Panc1 (cell line): ENCODE measurements at regions not wholly inside any gene's neighbourhood (a gene's known extent, or its start where the extent isn't known, plus 50 kb on each side); places are given as distances from the start of the nearest gene placed in this dataset.

Experiments
- ATAC-seq: fragments of 200-7000 bp; cut with Tn5 transposase; 2 replicates; pipeline ENCODE4 v1.9.1; 2020; ENCODE audit warnings: mild to moderate bottlenecking, moderate library complexity
- BruUV-seq: library from RNA; stranded (reverse); fragments of 400-500 nt; replicated peaks from 2 replicates; lab custom pipeline; 2021; lab: Mats Ljungman, UMichigan
- CTCF ChIA-PET: fragments of 300-600 bp; sonication (Branson Sonifier 250); formaldehyde crosslinking; loops from one replicate; lab custom pipeline; 2022; ENCODE audit warnings: antibody characterized with exemption; lab: Charles Lee
- POLR2A ChIA-PET: fragments of 300-600 bp; sonication (Branson Sonifier 250); formaldehyde crosslinking; loops from one replicate; lab custom pipeline; 2022; ENCODE audit warnings: antibody characterized with exemption; lab: Charles Lee
- DNase-seq: peaks from one replicate; pipeline ENCODE4 v3.0.0-alpha.2; 2010; ENCODE audit warnings: low read depth, low spot score
- H3K27ac ChIP-seq: 2 replicates; pipeline ENCODE4 v1.5.1; 2011; ENCODE audit warnings: mild to moderate bottlenecking, low read length, inconsistent platforms
- H3K27me3 ChIP-seq: fragments of 200-500 bp; sonication (Bioruptor generic); 2 replicates; pipeline ENCODE4 v1.6.0; 2014; ENCODE audit warnings: low read length, inconsistent platforms; ENCODE audit not compliant: control insufficient read depth, insufficient read depth
- H3K36me3 ChIP-seq: fragments of 200-500 bp; sonication (Bioruptor generic); 2 replicates; pipeline ENCODE4 v1.5.1; 2014; ENCODE audit warnings: inconsistent platforms, mild to moderate bottlenecking, low read length, moderate library complexity; ENCODE audit not compliant: control insufficient read depth, insufficient read depth
- H3K4me1 ChIP-seq: 2 replicates; pipeline ENCODE4 v1.5.1; 2011; ENCODE audit warnings: inconsistent platforms, mild to moderate bottlenecking, low read length, moderate library complexity; ENCODE audit not compliant: control insufficient read depth, insufficient read depth
- H3K4me3 ChIP-seq, 2 experiments: 2 replicates each; pipeline ENCODE4 v1.5.1; 2011 to 2012; ENCODE audit warnings: low read depth in 2 of 2, low read length in 2 of 2, mild to moderate bottlenecking in 2 of 2, inconsistent platforms in 1 of 2, moderate library complexity in 1 of 2
- H3K9me3 ChIP-seq: fragments of 200-500 bp; sonication (Bioruptor generic); 2 replicates; pipeline ENCODE4 v1.5.1; 2014; ENCODE audit warnings: low read depth, mild to moderate bottlenecking, inconsistent platforms, low read length, moderate library complexity; ENCODE audit not compliant: control insufficient read depth, insufficient read depth
- CTCF ChIP-seq: fragments of 450-650 bp; IDR thresholded peaks from 2 replicates; pipeline ENCODE4 v1.5.1; 2017; ENCODE audit warnings: mild to moderate bottlenecking
- POLR2AphosphoS5 ChIP-seq: IDR thresholded peaks from 2 replicates; pipeline ENCODE4 v1.6.1; 2012; ENCODE audit warnings: mild to moderate bottlenecking, low read depth, low read length, moderate library complexity
- REST ChIP-seq, 2 experiments: IDR thresholded peaks; 2 replicates each; pipeline ENCODE4 v1.6.1; 2011 to 2012; ENCODE audit warnings: low read depth in 2 of 2, control low read depth in 1 of 2, low read length in 1 of 2, mild to moderate bottlenecking in 1 of 2, moderate library complexity in 1 of 2; ENCODE audit not compliant: insufficient read depth in 1 of 2
- SIN3A ChIP-seq: IDR thresholded peaks from 2 replicates; pipeline ENCODE4 v1.6.1; 2012; ENCODE audit warnings: low read depth, mild to moderate bottlenecking, low read length, moderate library complexity, borderline replicate concordance; ENCODE audit not compliant: insufficient read depth
- TCF7L2 ChIP-seq: IDR thresholded peaks from 2 replicates; pipeline ENCODE4 v1.6.1; 2011; ENCODE audit warnings: mild to moderate bottlenecking, low read depth, low read length, inconsistent platforms
- in situ Hi-C: cut with HindIII; loops from 2 replicates; pipeline ENCODE4 v1.10.0; 2016; ENCODE audit warnings: low sequenced_read_pairs, low pct_unique_long_range_greater_than_20kb
- intact Hi-C: fragments of 100-400 bp; cut with micrococcal nuclease; formaldehyde crosslinking; loops from one replicate; pipeline ENCODE4 v1.10.0; 2022; ENCODE audit not compliant: unreplicated experiment

- no peaks in the 10 kb centered on the region for H3K27me3 ChIP-seq
- H3K27ac ChIP-seq: no peak overlapping the region
- in situ Hi-C loops: no loop called here
- TF ChIP-seq SIN3A (no peak), CTCF (no peak), REST (IDR thresholded peaks at IDR 0.05; ENCODE audit: insufficient read depth in 1 of 2, low read depth in 2 of 2, low read length in 1 of 2) (no peak), POLR2AphosphoS5 (no peak), TCF7L2 (no peak)
- BruUV-seq: no TSS peak
- no peaks in the 10 kb centered on the region for H3K9me3 ChIP-seq
- ATAC-seq (no peak), DNase-seq (no peak)
- POLR2A ChIA-PET: no interaction called here
- intact Hi-C loops: no loop called here
- no peak overlapping the region for H3K4me3 ChIP-seq
- H3K36me3 ChIP-seq: no peaks in the 10 kb centered on the region
- CTCF ChIA-PET: interaction anchor here (0.5 kb wide), 1 partner anchor 724 kb away, joined by 7 read pairs; no protein-coding TSS in a partner anchor
- H3K4me1 ChIP-seq: no peaks in the 10 kb centered on the region
These were observed 680.6 kb upstream of the C16orf82 start for GRCh38 chr16:26386096-26386495.

GRCh38 chr16:26391833-26392232 lies 674.9 kb upstream of the C16orf82 start:
- in situ Hi-C loops (no loop called here), intact Hi-C loops (no loop called here)
- ATAC-seq (no peak), DNase-seq (no peak)
- H3K4me1 ChIP-seq: no peaks in the 10 kb centered on the region
- H3K27me3 ChIP-seq: no peaks in the 10 kb centered on the region
- no peak overlapping the region for H3K4me3 ChIP-seq
- no TSS peak for BruUV-seq
- no peaks in the 10 kb centered on the region for H3K9me3 ChIP-seq
- ChIA-PET CTCF (no interaction called here), POLR2A (no interaction called here)
- TF ChIP-seq CTCF (no peak), SIN3A (no peak), REST (IDR thresholded peaks at IDR 0.05; ENCODE audit: insufficient read depth in 1 of 2, low read depth in 2 of 2, low read length in 1 of 2) (no peak), TCF7L2 (no peak), POLR2AphosphoS5 (no peak)
- no peak overlapping the region for H3K27ac ChIP-seq
- H3K36me3 ChIP-seq: no peaks in the 10 kb centered on the region
